Stimulated activated CD4-positive, alpha-beta T cell treated with anti-CD3 and anti-CD28 coated beads, Interleukin-2, amount 100 ng/mL, for 48 hours (primary cell): ENCODE measurements at regions not wholly inside any gene's neighbourhood (a gene's known extent, or its start where the extent isn't known, plus 50 kb on each side); places are given as distances from the start of the nearest gene placed in this dataset.
"Not testable (repeated sequence)": the region's sequence is repeated elsewhere in the genome, so short reads cannot be mapped to it uniquely, and the experiment has no call there.

Experiments
- DNase-seq, 2 donors: peaks; one replicate each; pipeline ENCODE4 v3.0.0-alpha.2; 2020

DNA sequence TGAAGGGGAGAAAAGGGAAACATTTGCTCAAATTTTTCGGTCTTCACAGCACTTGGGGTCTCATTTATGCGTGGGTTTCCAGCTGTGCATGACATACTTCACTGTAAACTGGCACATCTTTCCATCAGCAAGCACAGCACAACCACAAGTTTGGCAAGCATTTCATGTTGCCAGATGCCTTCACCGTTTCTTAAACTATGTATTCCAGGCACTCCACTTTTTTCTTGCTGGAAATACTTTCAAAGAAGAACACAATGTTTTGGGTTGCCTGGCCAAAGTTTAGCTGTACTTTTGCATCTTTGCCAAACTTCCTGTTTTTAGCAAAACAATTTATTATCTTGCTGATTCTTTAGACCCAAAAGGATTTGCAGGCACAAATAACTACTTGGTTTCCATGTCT lies 194.6 kb upstream of the MEIS1 start:
- no peak for DNase-seq

GRCh38 chr2:66239655-66240054 lies 195.3 kb upstream of the MEIS1 start:
- no peak for DNase-seq

GRCh38 chr2:66237803-66238379 lies 197.0 kb upstream of the MEIS1 start:
- no peak for DNase-seq

DNA sequence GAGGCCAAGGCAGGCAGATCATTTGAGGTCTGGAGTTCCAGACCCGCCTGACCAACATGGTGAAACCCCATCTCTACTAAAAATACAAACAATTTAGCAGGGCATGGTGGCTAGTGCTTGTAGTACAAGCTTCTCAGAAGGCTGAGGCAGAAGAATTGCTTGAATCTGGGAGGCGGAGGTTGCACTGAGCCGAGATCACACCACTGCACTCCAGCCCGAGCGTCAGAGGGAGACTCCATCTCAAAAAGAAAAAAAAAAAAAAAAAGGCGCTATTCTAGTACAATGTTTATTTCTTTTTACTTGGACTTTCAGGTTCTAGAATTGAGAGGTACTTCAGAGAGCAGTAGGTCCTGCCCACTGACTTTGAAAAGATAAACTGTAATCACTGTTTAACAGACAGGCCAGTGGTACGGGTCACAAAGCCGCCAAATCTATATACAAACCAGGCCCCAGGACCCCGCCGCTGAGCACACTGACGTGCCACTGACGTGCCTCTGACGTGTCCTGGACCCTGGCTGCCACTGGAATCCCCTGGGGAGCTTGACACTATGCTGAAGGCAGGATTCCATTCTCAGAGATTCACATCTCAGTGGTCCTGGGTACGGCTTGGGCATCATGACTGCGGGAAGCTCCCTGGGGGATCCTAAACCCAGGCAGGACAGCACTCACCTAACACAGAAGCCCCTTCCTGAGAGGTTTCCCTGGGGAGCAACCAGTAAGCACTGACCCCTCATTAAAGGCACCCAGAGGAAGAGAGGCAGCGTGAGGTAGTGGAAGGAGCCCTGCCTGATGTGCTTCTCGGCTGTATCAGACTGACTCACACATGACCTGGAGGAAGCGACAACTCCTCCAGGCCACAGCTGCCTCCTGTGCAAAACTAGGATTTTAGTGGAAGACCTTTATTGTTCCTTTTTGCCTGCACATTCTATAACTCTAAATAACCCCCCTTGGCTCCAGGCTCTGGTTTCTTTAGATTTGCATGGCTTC lies 197.8 kb upstream of the MEIS1 start:
- DNase-seq = no peak

GRCh38 chr2:66236067-66236685 lies 198.7 kb upstream of the MEIS1 start:
- DNase-seq = no peak

DNA sequence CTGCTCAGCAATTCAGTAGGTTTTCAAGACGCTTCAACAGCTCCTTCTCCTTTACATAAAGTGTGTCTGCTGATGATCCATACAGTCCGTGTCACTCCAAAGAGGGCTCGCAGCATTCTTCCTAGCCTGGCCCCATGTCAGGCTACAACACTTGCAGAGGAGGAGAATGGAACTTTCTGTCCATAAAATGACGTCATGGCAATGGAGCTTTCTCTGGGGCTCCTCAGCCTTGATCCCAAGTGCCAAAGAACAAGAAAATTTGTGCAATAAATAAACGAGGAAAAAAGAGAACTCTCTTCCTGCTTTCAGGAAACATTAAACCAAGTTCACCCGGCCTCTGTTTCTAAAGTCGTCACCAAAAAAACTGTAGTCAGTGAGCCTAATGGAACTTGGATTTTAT lies 199.5 kb upstream of the MEIS1 start:
- no peak for DNase-seq

DNA sequence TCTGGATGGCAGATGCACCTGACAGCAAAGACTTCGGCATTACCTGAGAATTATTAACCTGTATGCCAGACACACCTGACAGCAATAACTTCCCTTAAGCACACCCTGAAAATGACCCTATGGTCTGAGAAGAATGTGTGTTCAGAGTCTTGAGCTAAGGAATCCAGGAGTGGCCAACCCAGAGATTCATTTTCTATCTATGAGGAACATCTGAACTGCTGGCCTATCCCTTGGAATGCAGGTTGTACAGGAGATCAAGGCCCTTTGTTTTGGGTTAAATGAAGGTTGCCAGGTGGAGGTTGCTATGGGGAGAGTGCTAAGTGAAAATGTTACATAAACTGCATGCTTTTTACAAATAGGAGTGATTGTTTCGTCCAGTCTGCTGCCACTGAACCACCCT lies 200.9 kb upstream of the MEIS1 start:
- no peak for DNase-seq

DNA sequence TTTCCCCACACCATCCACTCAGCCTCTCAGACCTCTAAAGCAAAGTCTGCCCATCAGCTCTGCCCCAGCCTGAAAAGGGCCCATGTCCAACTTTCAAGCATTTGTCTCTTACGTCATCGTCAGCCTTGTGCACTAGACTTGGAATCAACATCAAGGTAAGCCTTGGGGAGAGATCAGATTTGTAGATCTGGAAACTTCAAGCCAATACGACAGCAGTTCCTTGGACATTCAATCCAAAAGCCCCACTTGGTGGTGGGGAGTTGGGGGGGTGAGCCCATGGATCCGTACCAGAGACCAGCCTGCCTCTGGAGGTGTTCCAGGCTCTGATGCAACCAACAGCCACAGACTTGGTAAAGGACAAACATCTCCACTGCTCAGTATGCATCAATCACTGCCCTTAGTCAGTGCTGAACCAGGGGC lies 206.8 kb upstream of the MEIS1 start:
- DNase-seq = no peak

DNA sequence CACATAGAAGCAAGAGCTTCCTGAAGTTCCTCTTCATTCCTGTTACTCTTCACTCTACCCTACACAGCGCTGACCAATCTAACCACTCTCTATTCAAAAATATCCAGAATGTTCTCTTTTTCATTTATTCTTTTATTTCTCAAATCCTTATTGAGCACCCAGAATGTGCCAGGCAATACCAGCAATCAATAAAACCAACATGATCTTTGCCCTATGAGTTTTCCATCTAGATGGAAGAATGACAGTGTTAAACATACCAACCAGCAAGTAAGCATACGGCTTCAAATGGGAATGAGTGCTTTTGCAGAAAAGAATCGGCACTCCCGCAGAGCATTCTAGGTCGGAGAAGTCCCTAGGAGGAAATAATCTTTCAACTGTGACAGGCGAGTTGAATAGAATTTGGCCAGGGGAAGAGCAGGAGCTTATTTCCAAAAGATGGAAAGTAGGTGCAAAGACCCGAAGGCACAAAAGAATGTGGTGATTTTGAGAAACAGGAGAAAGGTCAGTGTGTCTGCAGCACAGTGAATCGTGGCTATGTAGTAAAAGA lies 217.8 kb upstream of the MEIS1 start:
- DNase-seq = no peak

DNA sequence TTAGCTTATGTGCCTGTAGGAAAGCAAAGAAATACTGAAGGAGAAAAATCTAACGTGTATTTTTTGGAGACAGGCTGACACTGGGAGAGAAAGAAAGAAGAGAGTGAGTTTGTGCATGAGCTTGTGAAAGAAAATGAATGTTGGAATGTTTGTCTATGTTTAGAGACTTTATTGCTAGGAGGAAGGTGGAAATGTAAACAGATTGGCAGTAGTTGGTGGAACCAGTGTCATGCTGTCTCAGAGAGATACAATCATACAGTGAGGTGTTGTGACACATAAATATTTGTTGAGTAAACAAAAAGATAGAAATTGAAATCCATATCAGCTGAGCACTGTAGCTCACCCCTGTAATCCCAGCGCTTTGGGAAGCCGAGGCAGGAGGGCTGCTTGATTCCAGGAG lies 222.2 kb upstream of the MEIS1 start:
- no peak for DNase-seq

DNA sequence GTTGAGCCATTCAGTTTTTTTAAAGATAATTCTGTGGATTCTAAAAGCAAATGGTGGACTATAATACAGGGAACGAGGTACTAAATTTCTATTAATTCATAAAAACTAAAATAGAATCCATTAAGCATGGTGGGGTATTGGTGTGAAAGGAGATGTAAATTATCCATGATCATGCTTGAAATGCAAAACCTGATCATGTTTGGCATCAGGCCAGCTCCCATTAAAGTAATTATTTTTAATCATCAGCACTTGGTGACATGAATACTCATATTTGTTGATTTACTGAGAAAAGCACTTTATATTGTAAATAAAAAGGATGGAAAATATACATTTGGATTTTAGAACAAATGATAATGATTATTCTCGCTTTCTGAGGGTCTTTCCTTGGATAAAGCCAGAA lies 232.3 kb upstream of the MEIS1 start:
- DNase-seq = no peak

GRCh38 chr2:66201242-66201641 lies 233.7 kb upstream of the MEIS1 start:
- no peak for DNase-seq

GRCh38 chr2:66198873-66199272 lies 236.1 kb upstream of the MEIS1 start:
- DNase-seq = no peak

DNA sequence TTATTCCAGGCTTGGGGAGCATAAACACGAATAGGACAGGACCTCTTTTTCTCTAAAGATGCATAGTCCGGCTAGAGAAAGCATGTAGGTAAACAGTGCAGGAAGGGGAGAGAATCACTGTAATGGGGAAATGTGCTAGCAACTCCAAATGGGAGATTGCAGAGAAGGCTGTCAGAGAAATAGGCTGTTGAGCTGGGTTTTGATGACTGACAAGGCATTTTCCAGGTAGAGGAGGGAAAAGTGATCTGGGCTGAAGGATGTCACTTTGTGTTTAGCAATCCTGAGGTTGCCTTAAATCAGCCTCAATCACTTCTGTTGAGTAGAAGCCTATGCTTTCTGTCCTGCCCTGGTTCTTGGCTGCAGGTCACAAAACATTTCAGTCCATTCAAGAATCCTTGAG lies 242.0 kb upstream of the MEIS1 start:
- DNase-seq = no peak

GRCh38 chr2:66191311-66191710 lies 243.6 kb upstream of the MEIS1 start:
- no peak for DNase-seq

- no peak for DNase-seq
Observed at GRCh38 chr2:66189553-66189952, 245.4 kb upstream of the MEIS1 start.

- DNase-seq = no peak
Observed at GRCh38 chr2:66186537-66186936, 248.4 kb upstream of the MEIS1 start.

DNA sequence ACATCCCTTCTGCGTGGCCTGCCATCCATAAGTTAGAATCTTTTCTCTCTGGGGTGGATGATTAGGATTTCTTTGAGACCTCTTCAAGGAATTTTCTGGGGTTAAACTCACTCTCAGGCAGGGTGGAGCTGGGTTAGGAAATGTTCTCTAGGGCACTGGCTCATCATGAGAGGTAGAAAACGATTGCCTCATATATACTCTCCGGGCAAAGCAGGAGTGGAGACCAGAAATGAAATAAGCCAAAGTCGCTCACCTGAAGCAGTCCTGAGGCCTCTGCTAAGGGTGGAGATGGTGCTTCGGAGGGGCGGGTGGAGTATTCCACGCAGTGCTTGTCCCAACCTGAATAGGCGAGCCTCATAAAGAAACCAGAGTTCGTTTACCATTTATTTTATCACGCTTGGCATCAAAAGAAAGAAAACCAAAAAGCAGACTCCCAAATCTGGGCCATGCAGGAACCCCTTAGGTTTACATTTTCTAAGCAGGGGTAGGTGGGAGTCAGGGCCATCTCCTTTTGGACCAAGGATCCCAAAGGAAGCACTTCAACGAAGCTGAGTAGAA lies 249.3 kb upstream of the MEIS1 start:
- no peak for DNase-seq

DNA sequence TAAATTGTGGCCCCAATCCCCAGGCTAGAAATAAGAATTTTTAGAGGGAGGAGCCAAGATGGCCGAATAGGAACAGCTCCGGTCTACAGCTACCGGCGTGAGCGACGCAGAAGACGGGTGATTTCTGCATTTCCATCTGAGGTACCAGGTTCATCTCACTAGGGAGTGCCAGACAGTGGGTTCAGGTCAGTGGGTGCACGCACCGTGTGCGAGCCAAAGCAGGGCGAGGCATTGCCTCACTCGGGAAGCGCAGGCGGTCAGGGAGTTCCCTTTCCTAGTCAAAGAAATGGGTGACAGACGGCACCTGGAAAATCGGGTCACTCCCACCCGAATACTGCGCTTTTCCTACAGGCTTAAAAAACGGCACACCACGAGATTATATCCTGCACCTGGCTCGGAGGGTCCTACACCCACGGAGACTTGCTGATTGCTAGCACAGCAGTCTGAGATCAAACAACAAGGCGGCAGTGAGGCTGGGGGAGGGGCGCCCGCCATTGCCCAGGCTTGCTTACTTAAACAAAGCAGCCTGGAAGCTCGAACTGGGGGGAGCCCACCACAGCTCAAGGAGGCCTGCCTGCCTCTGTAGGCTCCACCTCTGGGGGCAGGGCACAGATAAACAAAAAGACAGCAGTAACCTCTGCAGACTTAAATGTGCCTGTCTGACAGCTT lies 257.7 kb upstream of the MEIS1 start:
- DNase-seq = not testable (repeated sequence)

GRCh38 chr2:66174491-66174890 lies 260.4 kb upstream of the MEIS1 start:
- no peak for DNase-seq

GRCh38 chr2:66173645-66174044 lies 261.3 kb upstream of the MEIS1 start:
- no peak for DNase-seq

GRCh38 chr2:66171530-66171929 lies 263.4 kb upstream of the MEIS1 start:
- no peak for DNase-seq
